Brain microvascular endothelial cell (primary cell): ENCODE measurements at regions not wholly inside any gene's neighbourhood (a gene's known extent, or its start where the extent isn't known, plus 50 kb on each side); places are given as distances from the start of the nearest gene placed in this dataset.
"Not testable (repeated sequence)": the region's sequence is repeated elsewhere in the genome, so short reads cannot be mapped to it uniquely, and the experiment has no call there.

Experiments used
- DNase-seq: peaks from one replicate; pipeline ENCODE4 v3.0.0-alpha.2; 2020
- H3K27ac ChIP-seq: fragments of 250-450 bp; sonication (Bioruptor Pico); 2 replicates; pipeline ENCODE4 v1.5.1; 2020; ENCODE audit warnings: mild to moderate bottlenecking, moderate library complexity
- H3K27me3 ChIP-seq: fragments of 250-450 bp; sonication (Bioruptor Pico); replicated peaks from 2 replicates; pipeline ENCODE4 v1.5.1; 2020; ENCODE audit warnings: mild to moderate bottlenecking
- H3K36me3 ChIP-seq: fragments of 250-450 bp; sonication (Bioruptor Pico); replicated peaks from 2 replicates; pipeline ENCODE4 v1.5.1; 2020; ENCODE audit warnings: mild to moderate bottlenecking
- H3K4me3 ChIP-seq: 2 replicates; pipeline ENCODE4 v1.5.1; 2011; ENCODE audit warnings: low read depth, mild to moderate bottlenecking, control low read depth, low read length, moderate library complexity
- in situ Hi-C: cut with HindIII; loops from 2 replicates; pipeline ENCODE4 v1.10.0; 2017; ENCODE audit warnings: low sequenced_read_pairs, low pct_ligation_motif_present
- TF ChIP-seq, protein P1 (sequence below): IDR thresholded peaks from 2 replicates; pipeline ENCODE4 v1.5.1; 2011; ENCODE audit warnings: low read depth, mild to moderate bottlenecking, moderate library complexity, low read length, control low read depth, inconsistent platforms; ENCODE audit errors: missing control alignments

- no peak overlapping the region for H3K27ac ChIP-seq
- peak overlapping the region; percentile 42 for H3K4me3 ChIP-seq
- no peaks in the 10 kb centered on the region for H3K27me3 ChIP-seq
- TF ChIP-seq, protein P1, sequence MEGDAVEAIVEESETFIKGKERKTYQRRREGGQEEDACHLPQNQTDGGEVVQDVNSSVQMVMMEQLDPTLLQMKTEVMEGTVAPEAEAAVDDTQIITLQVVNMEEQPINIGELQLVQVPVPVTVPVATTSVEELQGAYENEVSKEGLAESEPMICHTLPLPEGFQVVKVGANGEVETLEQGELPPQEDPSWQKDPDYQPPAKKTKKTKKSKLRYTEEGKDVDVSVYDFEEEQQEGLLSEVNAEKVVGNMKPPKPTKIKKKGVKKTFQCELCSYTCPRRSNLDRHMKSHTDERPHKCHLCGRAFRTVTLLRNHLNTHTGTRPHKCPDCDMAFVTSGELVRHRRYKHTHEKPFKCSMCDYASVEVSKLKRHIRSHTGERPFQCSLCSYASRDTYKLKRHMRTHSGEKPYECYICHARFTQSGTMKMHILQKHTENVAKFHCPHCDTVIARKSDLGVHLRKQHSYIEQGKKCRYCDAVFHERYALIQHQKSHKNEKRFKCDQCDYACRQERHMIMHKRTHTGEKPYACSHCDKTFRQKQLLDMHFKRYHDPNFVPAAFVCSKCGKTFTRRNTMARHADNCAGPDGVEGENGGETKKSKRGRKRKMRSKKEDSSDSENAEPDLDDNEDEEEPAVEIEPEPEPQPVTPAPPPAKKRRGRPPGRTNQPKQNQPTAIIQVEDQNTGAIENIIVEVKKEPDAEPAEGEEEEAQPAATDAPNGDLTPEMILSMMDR: no peak
- DNase-seq: no peak
- H3K36me3 ChIP-seq: no peaks in the 10 kb centered on the region
- in situ Hi-C loops: no loop called here
These were observed 277.3 kb upstream of the NR2F2 start for GRCh38 chr15:96053031-96053780.

- TF ChIP-seq, protein P1: no peak
- Histone ChIP-seq H3K36me3 (no peaks in the 10 kb centered on the region), H3K4me3 (peak overlapping the region; percentile 42), H3K27me3 (no peaks in the 10 kb centered on the region), H3K27ac (no peak overlapping the region)
- no peak for DNase-seq
- in situ Hi-C loops: no loop called here
These were observed 276.6 kb upstream of the NR2F2 start for GRCh38 chr15:96053781-96054428.

- no peak for DNase-seq
- no peak overlapping the region for H3K4me3 ChIP-seq
- H3K27ac ChIP-seq: no peak overlapping the region
- H3K36me3 ChIP-seq: no peaks in the 10 kb centered on the region
- in situ Hi-C loops: no loop called here
- TF ChIP-seq, protein P1: no peak
- H3K27me3 ChIP-seq: no peaks in the 10 kb centered on the region
These were observed 275.9 kb upstream of the NR2F2 start for GRCh38 chr15:96054621-96055020.

DNA sequence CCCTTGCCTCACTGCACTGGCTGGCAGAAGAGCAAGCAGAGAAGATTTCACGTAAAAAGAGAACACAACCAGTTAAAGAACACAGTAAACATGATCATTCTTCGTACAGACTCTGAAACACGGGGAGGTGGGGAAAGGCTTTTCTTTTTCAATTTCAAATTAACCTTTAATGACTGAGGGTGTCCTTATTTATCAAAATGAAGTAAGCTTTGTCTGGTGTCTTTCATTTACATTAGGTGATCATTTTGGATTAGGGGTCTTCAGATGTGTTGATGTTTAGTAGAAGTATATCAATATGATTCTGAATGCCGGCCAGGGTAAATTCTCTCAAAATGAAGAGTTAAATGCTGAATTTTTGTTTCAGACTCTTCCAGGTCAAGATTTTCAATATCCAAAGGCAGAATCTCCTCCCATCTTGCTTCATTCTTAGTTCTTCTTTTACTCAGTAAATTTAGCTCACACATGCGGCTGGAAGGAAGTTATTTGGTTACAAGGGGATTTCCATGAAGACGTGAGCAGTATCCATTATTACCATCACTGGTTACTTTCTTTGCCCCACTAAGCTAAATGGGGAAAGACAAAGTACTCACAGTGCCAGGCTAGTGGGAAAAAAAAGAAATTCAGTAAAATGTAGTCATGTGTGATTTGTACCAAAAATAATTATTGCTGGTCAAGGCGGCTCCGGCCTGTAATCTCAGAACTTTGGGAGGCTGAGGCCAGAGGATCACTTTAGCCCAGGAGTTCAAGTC, 272.2 kb upstream of the NR2F2 start:
- in situ Hi-C loops: no loop called here
- no peak for DNase-seq
- TF ChIP-seq, protein P1: no peak

GRCh38 chr15:96058852-96059103, 271.7 kb upstream of the NR2F2 start:
- H3K27me3 ChIP-seq, H3K4me3 ChIP-seq, H3K36me3 ChIP-seq, H3K27ac ChIP-seq, DNase-seq, in situ Hi-C loops: not testable (repeated sequence)

More for the DNA sequence above, 272.2 kb upstream of the NR2F2 start:
- H3K36me3 ChIP-seq: no peaks in the 10 kb centered on the region
- H3K27ac ChIP-seq: no peak overlapping the region
- no peaks in the 10 kb centered on the region for H3K27me3 ChIP-seq
- H3K4me3 ChIP-seq: no peak overlapping the region

DNA sequence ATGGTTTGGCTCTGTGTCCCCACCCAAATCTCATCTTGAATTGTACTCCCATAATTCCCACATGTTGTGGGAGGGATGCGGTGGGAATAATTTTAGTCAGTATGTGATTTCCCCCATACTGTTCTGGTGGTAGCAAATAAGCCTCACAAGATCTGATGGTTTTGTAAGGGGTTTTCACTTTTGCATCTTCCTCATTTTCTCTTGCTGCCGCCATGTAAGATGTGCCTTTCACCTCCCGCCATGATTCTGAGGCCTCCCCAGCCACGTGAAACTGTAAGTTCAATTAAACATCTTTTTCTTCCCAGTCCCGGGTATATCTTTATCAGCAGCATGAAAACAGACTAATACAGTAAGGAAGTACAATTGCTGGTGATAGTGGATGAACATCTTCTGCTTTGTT, 269.9 kb upstream of the NR2F2 start:
- H3K36me3 ChIP-seq, H3K27ac ChIP-seq, DNase-seq, H3K4me3 ChIP-seq, in situ Hi-C loops, H3K27me3 ChIP-seq: not testable (repeated sequence)
